ENCODE measurements at regions not wholly inside any gene's neighbourhood (a gene's known extent, or its start where the extent isn't known, plus 50 kb on each side); places are given as distances from the start of the nearest gene placed in this dataset.

DNA sequence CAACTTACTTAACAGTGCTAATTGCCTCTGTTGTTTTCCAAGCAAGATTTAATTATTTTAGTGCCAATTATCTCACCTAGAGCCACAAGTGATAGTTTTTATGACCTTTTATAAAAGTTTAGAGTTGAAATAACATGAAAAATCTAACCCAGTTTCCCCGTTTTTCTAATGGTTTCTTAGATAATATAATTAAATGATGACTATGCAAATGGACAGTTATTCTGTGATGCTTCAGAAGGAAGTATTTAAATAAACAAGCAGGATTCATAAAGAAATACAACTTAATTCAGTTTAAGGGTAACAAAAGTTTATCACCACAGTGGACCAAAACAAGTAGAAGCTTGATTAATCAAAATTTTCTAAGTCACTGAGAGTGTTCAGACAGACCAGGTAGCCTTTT, 721.2 kb upstream of the SOX9 start:
- H3K4me1 ChIP-seq (ENCODE audit: insufficient read depth, low read length), result no peaks in the 10 kb centered on the region
- no peak overlapping the region for H3K9ac ChIP-seq (ENCODE audit: low read depth, low read length)
- H3K9me3 ChIP-seq (ENCODE audit: control insufficient read depth, insufficient read depth, low read length), result no peaks in the 10 kb centered on the region
- no peaks in the 10 kb centered on the region for H3K36me3 ChIP-seq (ENCODE audit: insufficient read depth, low read length)

- Histone ChIP-seq H3K9ac (ENCODE audit: low read depth, low read length) (no peak overlapping the region), H3K9me3 (ENCODE audit: control insufficient read depth, insufficient read depth, low read length) (no peaks in the 10 kb centered on the region), H3K36me3 (ENCODE audit: insufficient read depth, low read length) (no peaks in the 10 kb centered on the region), H3K4me1 (ENCODE audit: insufficient read depth, low read length) (no peaks in the 10 kb centered on the region)
These were observed 718.8 kb upstream of the SOX9 start for GRCh38 chr17:71402007-71402406.

DNA sequence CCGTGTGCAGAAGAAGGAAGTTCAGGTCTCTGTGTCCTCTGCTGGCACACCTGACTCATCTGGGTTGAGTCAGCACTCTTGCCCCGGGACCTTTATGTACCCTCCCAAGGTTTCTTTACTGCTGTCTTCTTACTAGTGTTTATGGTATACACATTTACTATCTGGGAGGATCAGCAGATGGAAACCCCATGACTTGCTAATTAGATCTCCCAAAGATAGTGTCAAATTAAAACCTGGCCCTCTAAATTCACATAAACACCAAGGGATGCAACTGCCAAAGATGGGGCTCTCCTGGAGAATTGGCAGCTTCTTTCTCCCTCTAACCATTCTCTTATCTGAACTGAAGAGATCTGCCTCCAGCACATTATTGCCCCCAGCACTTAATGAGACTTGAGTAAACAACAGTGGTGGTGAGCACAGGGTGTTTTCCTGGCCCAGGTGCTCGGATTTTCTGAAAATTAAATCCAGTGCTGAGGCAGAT, 718.1 kb upstream of the SOX9 start:
- H3K4me1 ChIP-seq (ENCODE audit: insufficient read depth, low read length), result no peaks in the 10 kb centered on the region

GRCh38 chr17:71405101-71405500, 715.7 kb upstream of the SOX9 start:
- no peaks in the 10 kb centered on the region for H3K36me3 ChIP-seq (ENCODE audit: insufficient read depth, low read length)
- H3K4me1 ChIP-seq (ENCODE audit: insufficient read depth, low read length), result no peaks in the 10 kb centered on the region
- no peak overlapping the region for H3K9ac ChIP-seq (ENCODE audit: low read depth, low read length)

More for the DNA sequence above, 718.1 kb upstream of the SOX9 start:
- H3K9ac ChIP-seq (ENCODE audit: low read depth, low read length), result no peak overlapping the region
- no peaks in the 10 kb centered on the region for H3K9me3 ChIP-seq (ENCODE audit: control insufficient read depth, insufficient read depth, low read length)
- H3K36me3 ChIP-seq (ENCODE audit: insufficient read depth, low read length), result no peaks in the 10 kb centered on the region

GRCh38 chr17:71407981-71408380, 712.8 kb upstream of the SOX9 start:
- H3K9me3 ChIP-seq (ENCODE audit: control insufficient read depth, insufficient read depth, low read length), result no peaks in the 10 kb centered on the region
- no peaks in the 10 kb centered on the region for H3K4me1 ChIP-seq (ENCODE audit: insufficient read depth, low read length)
- no peak overlapping the region for H3K9ac ChIP-seq (ENCODE audit: low read depth, low read length)

More at GRCh38 chr17:71405101-71405500, 715.7 kb upstream of the SOX9 start:
- no peaks in the 10 kb centered on the region for H3K9me3 ChIP-seq (ENCODE audit: control insufficient read depth, insufficient read depth, low read length)

GRCh38 chr17:71409137-71409536, 711.7 kb upstream of the SOX9 start:
- no peaks in the 10 kb centered on the region for H3K9me3 ChIP-seq (ENCODE audit: control insufficient read depth, insufficient read depth, low read length)
- no peaks in the 10 kb centered on the region for H3K4me1 ChIP-seq (ENCODE audit: insufficient read depth, low read length)
- H3K9ac ChIP-seq (ENCODE audit: low read depth, low read length), result no peak overlapping the region

More at GRCh38 chr17:71407981-71408380, 712.8 kb upstream of the SOX9 start:
- H3K36me3 ChIP-seq (ENCODE audit: insufficient read depth, low read length), result no peaks in the 10 kb centered on the region

DNA sequence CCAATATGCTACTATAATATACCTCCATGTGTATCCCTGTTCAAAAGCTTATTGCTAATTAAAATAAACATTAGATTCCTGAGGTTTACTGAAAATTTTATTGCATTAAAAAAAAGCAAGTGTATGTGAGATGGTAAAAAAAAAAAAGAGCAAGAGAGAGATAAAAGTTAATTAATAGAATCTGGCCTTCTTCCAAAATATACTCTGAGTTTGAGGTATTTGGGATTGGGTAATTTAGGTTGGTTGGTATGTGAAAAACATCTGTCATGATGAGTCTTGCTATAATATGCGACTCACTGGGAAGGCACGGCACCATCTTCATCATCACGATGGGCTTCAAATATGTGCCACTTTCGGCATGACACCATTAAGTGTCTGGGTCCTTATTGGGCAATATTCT, 711.1 kb upstream of the SOX9 start:
- H3K4me1 ChIP-seq (ENCODE audit: insufficient read depth, low read length), result no peaks in the 10 kb centered on the region
- no peak overlapping the region for H3K9ac ChIP-seq (ENCODE audit: low read depth, low read length)
- H3K36me3 ChIP-seq (ENCODE audit: insufficient read depth, low read length), result no peaks in the 10 kb centered on the region
- H3K9me3 ChIP-seq (ENCODE audit: control insufficient read depth, insufficient read depth, low read length), result no peaks in the 10 kb centered on the region

More at GRCh38 chr17:71409137-71409536, 711.7 kb upstream of the SOX9 start:
- no peaks in the 10 kb centered on the region for H3K36me3 ChIP-seq (ENCODE audit: insufficient read depth, low read length)

- no peak overlapping the region for H3K9ac ChIP-seq (ENCODE audit: low read depth, low read length)
These were observed 708.0 kb upstream of the SOX9 start for GRCh38 chr17:71412803-71413202.

DNA sequence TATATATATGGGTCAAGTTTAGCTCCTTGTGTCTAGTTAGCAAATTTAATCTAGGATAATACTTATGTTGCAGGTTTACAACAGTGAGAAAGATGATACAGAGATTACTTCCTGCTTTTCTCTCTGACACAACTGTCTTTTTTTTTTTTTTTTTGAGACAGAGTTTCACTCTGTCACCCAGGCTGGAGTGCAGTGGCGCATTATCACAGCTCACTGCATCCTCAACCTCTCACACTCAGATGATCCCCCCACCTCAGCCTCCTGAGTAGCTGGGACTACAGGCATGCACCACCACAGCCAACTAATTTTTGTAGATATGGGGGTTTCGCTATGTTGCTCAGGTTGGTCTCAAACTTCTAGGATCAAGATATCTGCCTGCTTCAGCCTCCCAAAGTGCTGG, 706.9 kb upstream of the SOX9 start:
- Histone ChIP-seq H3K36me3 (ENCODE audit: insufficient read depth, low read length) (no peaks in the 10 kb centered on the region), H3K4me1 (ENCODE audit: insufficient read depth, low read length) (no peaks in the 10 kb centered on the region), H3K9ac (ENCODE audit: low read depth, low read length) (no peak overlapping the region)

More at GRCh38 chr17:71412803-71413202, 708.0 kb upstream of the SOX9 start:
- no peaks in the 10 kb centered on the region for H3K4me1 ChIP-seq (ENCODE audit: insufficient read depth, low read length)
- no peaks in the 10 kb centered on the region for H3K36me3 ChIP-seq (ENCODE audit: insufficient read depth, low read length)
- H3K9me3 ChIP-seq (ENCODE audit: control insufficient read depth, insufficient read depth, low read length), result peaks cover 9% of the 10 kb centered on the region

GRCh38 chr17:71417142-71417541, 703.7 kb upstream of the SOX9 start:
- Histone ChIP-seq H3K4me1 (ENCODE audit: insufficient read depth, low read length) (no peaks in the 10 kb centered on the region), H3K9ac (ENCODE audit: low read depth, low read length) (no peak overlapping the region), H3K36me3 (ENCODE audit: insufficient read depth, low read length) (no peaks in the 10 kb centered on the region), H3K9me3 (ENCODE audit: control insufficient read depth, insufficient read depth, low read length) (peaks cover 18% of the 10 kb centered on the region)

More for the DNA sequence above, 706.9 kb upstream of the SOX9 start:
- peaks cover 16% of the 10 kb centered on the region for H3K9me3 ChIP-seq (ENCODE audit: control insufficient read depth, insufficient read depth, low read length)

- Histone ChIP-seq H3K36me3 (ENCODE audit: insufficient read depth, low read length) (no peaks in the 10 kb centered on the region), H3K9ac (ENCODE audit: low read depth, low read length) (no peak overlapping the region), H3K4me1 (ENCODE audit: insufficient read depth, low read length) (peaks cover 4% of the 10 kb centered on the region; the same call in 1 of the 2 replicates), H3K9me3 (ENCODE audit: control insufficient read depth, insufficient read depth, low read length) (peaks cover 11% of the 10 kb centered on the region)
These were observed 697.9 kb upstream of the SOX9 start for GRCh38 chr17:71422968-71423367.

DNA sequence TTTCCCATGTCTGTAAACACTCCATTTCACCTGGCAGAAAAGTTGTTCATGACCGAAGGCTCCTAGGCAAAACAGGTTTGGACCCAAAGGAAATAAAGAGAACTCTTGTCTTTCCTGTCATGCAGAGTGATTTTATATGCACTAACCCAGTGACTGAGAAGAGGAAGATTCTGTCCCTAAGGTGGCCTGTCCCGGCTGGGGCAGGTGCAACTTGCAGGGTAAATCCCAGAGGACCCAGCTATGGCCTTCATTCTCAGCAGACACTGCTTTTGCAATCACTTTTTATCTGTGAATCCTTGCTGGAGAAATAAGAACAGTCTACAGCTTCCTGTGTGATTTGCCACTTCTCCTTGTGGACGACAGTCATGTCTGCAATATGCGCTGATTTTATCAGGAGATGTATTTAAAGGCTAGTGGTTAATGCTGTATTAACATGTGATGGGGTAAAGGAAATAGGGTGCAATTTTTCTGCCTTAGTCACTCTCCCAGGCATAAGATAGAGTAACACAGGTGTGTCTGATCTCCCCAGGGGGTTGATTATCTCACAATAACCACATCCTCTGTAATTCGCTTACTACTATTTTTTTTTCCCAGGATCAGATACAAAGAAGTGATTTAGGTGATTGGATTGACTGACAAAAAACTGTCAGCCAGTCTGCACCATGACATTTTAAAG, 696.8 kb upstream of the SOX9 start:
- H3K4me1 ChIP-seq (ENCODE audit: insufficient read depth, low read length), result peaks cover 4% of the 10 kb centered on the region; the same call in 1 of the 2 replicates
- no peaks in the 10 kb centered on the region for H3K36me3 ChIP-seq (ENCODE audit: insufficient read depth, low read length)
- 0 out of 2 replicates have a peak, but pooled peaks cover 4% of the 10 kb centered on the region for H3K9me3 ChIP-seq (ENCODE audit: control insufficient read depth, insufficient read depth, low read length)
- no peak overlapping the region for H3K9ac ChIP-seq (ENCODE audit: low read depth, low read length)

- Histone ChIP-seq H3K4me1 (ENCODE audit: insufficient read depth, low read length) (peaks cover 4% of the 10 kb centered on the region; the same call in 1 of the 2 replicates), H3K9ac (ENCODE audit: low read depth, low read length) (no peak overlapping the region), H3K36me3 (ENCODE audit: insufficient read depth, low read length) (no peaks in the 10 kb centered on the region), H3K9me3 (ENCODE audit: control insufficient read depth, insufficient read depth, low read length) (0 out of 2 replicates have a peak, but pooled peaks cover 2% of the 10 kb centered on the region)
These were observed 693.0 kb upstream of the SOX9 start for GRCh38 chr17:71427801-71428200.

DNA sequence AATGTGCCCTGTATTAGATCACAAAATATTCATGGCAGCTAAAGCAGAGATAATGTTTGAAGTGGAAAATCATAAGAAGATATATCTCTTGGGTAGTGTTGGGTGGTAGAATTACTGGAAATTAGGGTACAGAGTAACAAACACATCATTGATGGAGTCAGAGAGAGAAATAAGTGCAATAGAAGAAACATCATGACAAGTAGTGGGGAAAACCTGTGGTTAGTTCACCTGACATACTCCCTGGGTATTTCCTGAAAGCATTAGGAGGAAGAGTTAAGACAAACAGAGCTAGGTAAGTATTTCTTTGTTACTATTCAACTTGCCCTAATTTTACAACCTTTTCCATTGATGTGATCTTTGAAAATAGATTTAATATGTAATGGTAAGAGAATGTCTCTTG, 691.9 kb upstream of the SOX9 start:
- H3K4me1 ChIP-seq (ENCODE audit: insufficient read depth, low read length), result peaks cover 2% of the 10 kb centered on the region; the same call in 1 of the 2 replicates
- H3K9me3 ChIP-seq (ENCODE audit: control insufficient read depth, insufficient read depth, low read length), result no peaks in the 10 kb centered on the region
- no peak overlapping the region for H3K9ac ChIP-seq (ENCODE audit: low read depth, low read length)
- H3K36me3 ChIP-seq (ENCODE audit: insufficient read depth, low read length), result no peaks in the 10 kb centered on the region

- H3K9me3 ChIP-seq (ENCODE audit: control insufficient read depth, insufficient read depth, low read length), result no peaks in the 10 kb centered on the region
- no peaks in the 10 kb centered on the region for H3K4me1 ChIP-seq (ENCODE audit: insufficient read depth, low read length)
- no peaks in the 10 kb centered on the region for H3K36me3 ChIP-seq (ENCODE audit: insufficient read depth, low read length)
- H3K9ac ChIP-seq (ENCODE audit: low read depth, low read length), result no peak overlapping the region
These were observed 690.5 kb upstream of the SOX9 start for GRCh38 chr17:71430281-71430680.

All from ES-I3 (cell line).